ENCODE measurements at regions not wholly inside any gene's neighbourhood (a gene's known extent, or its start where the extent isn't known, plus 50 kb on each side); places are given as distances from the start of the nearest gene placed in this dataset.

DNA sequence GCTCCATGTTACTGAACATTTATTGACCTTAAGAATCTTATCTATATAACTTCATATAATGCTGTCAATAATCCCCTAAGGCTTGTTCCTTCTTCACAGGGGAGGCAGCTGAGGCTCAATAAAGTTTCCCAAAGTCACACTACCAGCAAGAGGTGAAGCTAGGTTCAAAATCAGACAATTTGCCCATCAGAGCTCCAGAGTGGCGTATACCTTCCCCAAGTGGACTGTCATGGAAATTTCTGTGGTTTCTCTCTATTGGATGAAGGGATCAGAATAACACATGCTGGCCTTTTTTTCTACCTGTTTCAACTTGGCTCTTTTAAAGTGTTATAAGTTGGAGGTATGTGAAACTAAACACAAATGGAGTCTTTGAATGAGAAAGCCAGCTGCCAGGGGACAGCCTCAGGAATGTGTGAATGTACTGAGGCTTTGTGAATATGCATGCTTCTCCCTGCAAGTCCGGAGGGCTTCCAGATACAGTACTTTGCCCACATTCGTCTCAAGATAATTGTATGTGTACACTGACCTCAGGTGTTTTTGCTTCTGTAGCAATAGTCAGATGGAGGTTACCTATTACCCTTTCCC is 656.3 kb upstream of the CELF2 start (continued):
- TF ChIP-seq BCL3 (IDR thresholded peaks at IDR 0.05) = no peak
- no peak for TF ChIP-seq ZSCAN20 (CRISPR knock-in tag; IDR thresholded peaks at IDR 0.05)
- TF ChIP-seq, protein P1, sequence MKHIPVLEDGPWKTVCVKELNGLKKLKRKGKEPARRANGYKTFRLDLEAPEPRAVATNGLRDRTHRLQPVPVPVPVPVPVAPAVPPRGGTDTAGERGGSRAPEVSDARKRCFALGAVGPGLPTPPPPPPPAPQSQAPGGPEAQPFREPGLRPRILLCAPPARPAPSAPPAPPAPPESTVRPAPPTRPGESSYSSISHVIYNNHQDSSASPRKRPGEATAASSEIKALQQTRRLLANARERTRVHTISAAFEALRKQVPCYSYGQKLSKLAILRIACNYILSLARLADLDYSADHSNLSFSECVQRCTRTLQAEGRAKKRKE (CRISPR knock-in tag; IDR thresholded peaks at IDR 0.05; ENCODE audit: low read depth) = no peak

DNA sequence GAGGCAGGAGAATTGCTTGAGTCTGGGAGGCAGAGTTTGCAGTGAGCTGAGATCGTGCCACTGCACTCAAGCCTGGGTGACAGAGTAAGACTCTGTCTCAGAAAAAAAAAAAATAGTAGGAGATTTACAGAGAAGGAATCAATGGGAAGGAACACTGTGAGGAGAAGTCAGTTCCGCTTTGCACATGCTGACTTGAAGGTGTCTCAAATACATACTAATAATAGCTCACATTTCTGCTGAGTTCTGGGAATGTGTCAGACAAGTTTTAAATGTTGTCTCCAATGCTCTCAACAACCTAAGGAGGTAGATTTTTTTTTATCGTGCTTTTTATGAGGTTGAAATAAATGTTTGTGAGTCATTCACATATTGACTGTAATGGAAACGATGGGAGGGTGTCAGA is 654.9 kb upstream of the CELF2 start:
- Histone ChIP-seq H3K4me3 (no peak overlapping the region), H3K4me1 (no peaks in the 10 kb centered on the region), H3K9me3 (no peaks in the 10 kb centered on the region; the same call in 2 of the 3 replicates), H3K27ac (no peak overlapping the region), H3K4me2 (no peak overlapping the region)
- DNase-seq (ENCODE audit: low read depth in 1 of 2, low spot score in 1 of 2) (no peak), ATAC-seq (no peak), FAIRE-seq (no peak)
- 6% methylated on average over 4 of the region's 4 CpGs for WGBS (ENCODE audit: missing lambda C conversion rate)
- POLR2A ChIA-PET = no interaction called here
- TF ChIP-seq RAD21 (conservative IDR thresholded peaks at IDR 0.05 in 1 of 2, IDR thresholded peaks at IDR 0.05 in 1 of 2) (no peak), CBX8 (IDR thresholded peaks at IDR 0.05) (no peak), FOXS1 (CRISPR knock-in tag; IDR thresholded peaks at IDR 0.05) (no peak), GATA3 (IDR thresholded peaks at IDR 0.05; ENCODE audit: borderline replicate concordance) (no peak), ESRRA (IDR thresholded peaks at IDR 0.05; ENCODE audit: borderline replicate concordance, low read length) (no peak), MAFK (IDR thresholded peaks at IDR 0.05; ENCODE audit: partially characterized antibody) (no peak), FOSB (CRISPR knock-in tag; IDR thresholded peaks at IDR 0.05) (no peak), HOXA7 (CRISPR knock-in tag; IDR thresholded peaks at IDR 0.05) (no peak), EHF (CRISPR knock-in tag; IDR thresholded peaks at IDR 0.05) (no peak), SMC3 (IDR thresholded peaks at IDR 0.05) (no peak), RNF2 (IDR thresholded peaks at IDR 0.05; ENCODE audit: borderline replicate concordance, low read depth) (no peak), CHD4 (IDR thresholded peaks at IDR 0.05; ENCODE audit: borderline replicate concordance) (no peak), JUNB (IDR thresholded peaks at IDR 0.05) (no peak), NPAS2 (CRISPR knock-in tag; IDR thresholded peaks at IDR 0.05; ENCODE audit: borderline replicate concordance) (no peak), RFX5 (IDR thresholded peaks at IDR 0.05) (no peak)
- TF ChIP-seq, protein P2, sequence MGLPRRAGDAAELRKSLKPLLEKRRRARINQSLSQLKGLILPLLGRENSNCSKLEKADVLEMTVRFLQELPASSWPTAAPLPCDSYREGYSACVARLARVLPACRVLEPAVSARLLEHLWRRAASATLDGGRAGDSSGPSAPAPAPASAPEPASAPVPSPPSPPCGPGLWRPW (IDR thresholded peaks at IDR 0.05) = no peak
- TF ChIP-seq, protein P1 (CRISPR knock-in tag; IDR thresholded peaks at IDR 0.05; ENCODE audit: low read depth) = no peak
- CTCF ChIA-PET = no interaction called here

- FAIRE-seq (no peak), ATAC-seq (no peak), DNase-seq (ENCODE audit: low read depth in 1 of 2, low spot score in 1 of 2) (no peak)
- CTCF ChIA-PET = no interaction called here
- Histone ChIP-seq H3K9me3 (no peaks in the 10 kb centered on the region; the same call in 2 of the 3 replicates), H3K4me1 (no peaks in the 10 kb centered on the region), H3K4me3 (no peak overlapping the region), H3K27ac (no peak overlapping the region), H3K4me2 (no peak overlapping the region)
- WGBS (ENCODE audit: missing lambda C conversion rate) = 27% methylated on average over 6 of the region's 6 CpGs
- POLR2A ChIA-PET = no interaction called here
- TF ChIP-seq POLR2A (IDR thresholded peaks at IDR 0.05; ENCODE audit: low read length) (no peak), MAFK (IDR thresholded peaks at IDR 0.05; ENCODE audit: partially characterized antibody) (no peak), HOXB13 (CRISPR knock-in tag; IDR thresholded peaks at IDR 0.05; ENCODE audit: low read depth) (no peak), NFE2L2 (conservative IDR thresholded peaks at IDR 0.05; ENCODE audit: low read length) (no peak), ZC3H11A (IDR thresholded peaks at IDR 0.05) (no peak), GATA3 (IDR thresholded peaks at IDR 0.05; ENCODE audit: borderline replicate concordance) (no peak), RFX5 (IDR thresholded peaks at IDR 0.05) (no peak), BCL3 (IDR thresholded peaks at IDR 0.05) (no peak), ESRRA (IDR thresholded peaks at IDR 0.05; ENCODE audit: borderline replicate concordance, low read length) (no peak)
Measured at GRCh38 chr10:10363217-10363616, 654.5 kb upstream of the CELF2 start.
